ENCODE measurements at regions not wholly inside any gene's neighbourhood (a gene's known extent, or its start where the extent isn't known, plus 50 kb on each side); places are given as distances from the start of the nearest gene placed in this dataset.

GRCh38 chr9:19698960-19699359, 89.9 kb downstream of the SLC24A2 start:
- no peak for TF ChIP-seq CTCF (IDR thresholded peaks at IDR 0.05)
- TF ChIP-seq POLR2A (IDR thresholded peaks at IDR 0.05), result no peak

Measured in sigmoid colon (tissue), 3 donors.